HL-60 (cell line): ENCODE measurements at regions not wholly inside any gene's neighbourhood (a gene's known extent, or its start where the extent isn't known, plus 50 kb on each side); places are given as distances from the start of the nearest gene placed in this dataset.

ENCODE experiments used
- DNase-seq, 2 experiments: peaks; one replicate each; pipeline ENCODE4 v3.0.0-alpha.2; 2010 to 2020; ENCODE audit warnings: low read depth in 1 of 2, low spot score in 1 of 2
- H3K27ac ChIP-seq: fragments of 250-450 bp; sonication (Bioruptor Pico); replicated peaks from 2 replicates; pipeline ENCODE4 v1.5.1; 2020; ENCODE audit warnings: mild to moderate bottlenecking, moderate library complexity
- H3K27me3 ChIP-seq: fragments of 250-450 bp; sonication (Bioruptor Pico); 2 replicates; pipeline ENCODE4 v1.5.1; 2021; ENCODE audit warnings: mild to moderate bottlenecking, moderate library complexity; ENCODE audit not compliant: insufficient read depth, poor library complexity, severe bottlenecking
- H3K4me3 ChIP-seq: replicated peaks from 2 replicates; pipeline ENCODE4 v1.5.1; 2011; ENCODE audit warnings: mild to moderate bottlenecking, control low read depth, low read length; ENCODE audit not compliant: insufficient read depth
- CTCF ChIP-seq: IDR thresholded peaks from one replicate; pipeline ENCODE4 v1.5.1; 2011; ENCODE audit warnings: low read length, control low read depth, inconsistent platforms; ENCODE audit not compliant: insufficient read depth
- GABPA ChIP-seq: IDR thresholded peaks from 2 replicates; pipeline ENCODE4 v1.6.1; 2012; ENCODE audit warnings: low read depth
- POLR2AphosphoS5 ChIP-seq: IDR thresholded peaks from 2 replicates; pipeline ENCODE4 v1.6.1; 2012; ENCODE audit warnings: low read depth
- REST ChIP-seq: IDR thresholded peaks from 2 replicates; pipeline ENCODE4 v1.6.1; 2012; ENCODE audit warnings: low read depth; ENCODE audit not compliant: insufficient replicate concordance
- SPI1 ChIP-seq: IDR thresholded peaks from 2 replicates; pipeline ENCODE4 v1.6.1; 2012; ENCODE audit warnings: low read depth, mild to moderate bottlenecking, borderline replicate concordance

- DNase-seq: no peak
- no peaks in the 10 kb centered on the region for H3K27me3 ChIP-seq
- H3K4me3 ChIP-seq: no peak overlapping the region
- no peak overlapping the region for H3K27ac ChIP-seq
- TF ChIP-seq GABPA (no peak), POLR2AphosphoS5 (no peak), REST (no peak), CTCF (no peak), SPI1 (no peak)
Measured at GRCh38 chr15:46166750-46167149, 531.9 kb downstream of the SQOR start.

GRCh38 chr15:46170326-46170725 is 535.5 kb downstream of the SQOR start:
- TF ChIP-seq REST (no peak), POLR2AphosphoS5 (no peak), GABPA (no peak), SPI1 (no peak), CTCF (no peak)
- Histone ChIP-seq H3K27me3 (no peaks in the 10 kb centered on the region), H3K27ac (no peak overlapping the region), H3K4me3 (no peak overlapping the region)
- DNase-seq: no peak

GRCh38 chr15:46174122-46174521 is 539.3 kb downstream of the SQOR start:
- no peak for TF ChIP-seq REST
- H3K27ac ChIP-seq: no peak overlapping the region
- H3K4me3 ChIP-seq: no peak overlapping the region
- no peak for DNase-seq
- no peaks in the 10 kb centered on the region for H3K27me3 ChIP-seq

- H3K4me3 ChIP-seq: no peak overlapping the region
- no peak for TF ChIP-seq CTCF
- peak; percentile 79 for TF ChIP-seq REST
- no peak for DNase-seq
- no peaks in the 10 kb centered on the region for H3K27me3 ChIP-seq
- H3K27ac ChIP-seq: no peak overlapping the region
Measured at GRCh38 chr15:46177219-46177618, 542.4 kb downstream of the SQOR start.
